ENCODE measurements at regions not wholly inside any gene's neighbourhood (a gene's known extent, or its start where the extent isn't known, plus 50 kb on each side); places are given as distances from the start of the nearest gene placed in this dataset.

- DNase-seq (no peak), ATAC-seq (no peak)
- H3K4me3 ChIP-seq = no peak overlapping the region
- H3K36me3 ChIP-seq = no peaks in the 10 kb centered on the region
- H3K27ac ChIP-seq = no peak overlapping the region
- TF ChIP-seq CTCF (IDR thresholded peaks at IDR 0.05) = no peak
- no peaks in the 10 kb centered on the region for H3K27me3 ChIP-seq (ENCODE audit: low read depth)
- H3K4me1 ChIP-seq = no peaks in the 10 kb centered on the region
- intact Hi-C loops (cut with DNase I) = no loop called here
- H3K9me3 ChIP-seq = peaks cover 8% of the 10 kb centered on the region
Observed at GRCh38 chr11:80239217-80239616, 798.4 kb upstream of the TENM4 start.

DNA sequence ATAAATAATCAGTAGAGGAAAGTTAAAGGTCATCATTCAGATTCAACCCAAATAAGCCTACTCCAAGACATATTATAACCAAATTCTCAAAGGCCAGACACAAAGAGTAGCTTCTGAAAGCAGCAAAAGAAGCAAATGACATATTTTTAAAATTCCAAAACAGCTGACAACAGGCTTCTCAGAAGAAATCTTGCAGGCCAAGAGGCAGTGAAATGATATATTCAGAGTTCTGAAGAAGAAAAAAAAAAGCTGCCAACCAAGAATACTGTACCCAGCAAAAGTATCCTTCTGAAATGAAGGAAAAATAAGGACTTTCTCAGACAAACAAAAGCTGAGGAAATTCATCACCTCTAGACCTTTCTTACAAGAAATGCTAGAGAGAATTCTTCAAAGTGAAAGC, 787.1 kb upstream of the TENM4 start:
- no peak for TF ChIP-seq CTCF (IDR thresholded peaks at IDR 0.05)
- H3K4me3 ChIP-seq = no peak overlapping the region
- no peak overlapping the region for H3K27ac ChIP-seq
- ATAC-seq = no peak
- intact Hi-C loops (cut with DNase I) = no loop called here
- no peak for DNase-seq
- H3K9me3 ChIP-seq = peaks cover 23% of the 10 kb centered on the region
- H3K27me3 ChIP-seq (ENCODE audit: low read depth) = no peaks in the 10 kb centered on the region
- H3K4me1 ChIP-seq = no peaks in the 10 kb centered on the region
- H3K36me3 ChIP-seq = no peaks in the 10 kb centered on the region

DNA sequence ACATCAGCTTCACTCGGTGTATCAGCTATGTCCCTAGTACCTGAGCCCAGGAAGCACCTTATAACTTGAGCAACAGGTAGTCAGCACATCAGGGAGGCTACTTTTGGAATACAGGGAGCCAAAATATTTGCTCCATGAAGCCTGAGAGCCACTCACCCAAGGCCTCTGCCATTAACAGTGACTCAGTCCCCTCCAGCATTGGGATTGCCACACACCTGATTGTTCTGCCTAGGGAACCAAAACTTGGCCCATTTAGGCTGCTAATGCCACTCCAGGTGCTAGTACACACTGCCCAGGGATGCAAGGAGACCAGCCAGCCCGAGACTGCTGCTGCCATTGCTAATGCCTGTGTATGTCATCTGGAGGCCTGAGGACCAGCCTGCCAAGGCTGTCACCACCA, 773.6 kb upstream of the TENM4 start:
- H3K4me3 ChIP-seq = no peak overlapping the region
- H3K36me3 ChIP-seq = no peaks in the 10 kb centered on the region
- H3K27me3 ChIP-seq (ENCODE audit: low read depth) = no peaks in the 10 kb centered on the region
- no peaks in the 10 kb centered on the region for H3K4me1 ChIP-seq
- no peak for TF ChIP-seq CTCF (IDR thresholded peaks at IDR 0.05)
- no peaks in the 10 kb centered on the region for H3K9me3 ChIP-seq
- ATAC-seq = no peak
- no peak for DNase-seq
- no peak overlapping the region for H3K27ac ChIP-seq
- intact Hi-C loops (cut with DNase I) = no loop called here

DNA sequence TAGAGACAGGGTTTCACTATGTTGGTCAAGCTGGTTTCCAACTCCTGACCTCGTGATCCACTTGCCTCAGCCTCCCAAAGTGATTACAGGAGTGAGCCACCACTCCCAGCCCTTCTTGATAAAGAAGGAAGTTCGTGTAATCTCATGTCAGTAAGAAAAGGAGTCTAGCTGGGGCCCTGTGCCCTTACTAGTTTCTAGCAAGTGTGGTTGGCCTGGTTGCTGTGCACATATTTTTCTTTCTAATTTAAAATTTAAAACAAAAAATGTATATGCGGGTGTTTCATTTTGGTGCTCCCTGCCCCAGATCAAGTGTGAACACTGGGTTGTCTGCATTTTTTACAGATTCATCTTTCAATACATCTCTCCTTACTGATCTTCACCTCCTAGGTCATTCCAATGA, 770.8 kb upstream of the TENM4 start:
- intact Hi-C loops (cut with DNase I) = no loop called here
- no peak for TF ChIP-seq CTCF (IDR thresholded peaks at IDR 0.05)
- no peaks in the 10 kb centered on the region for H3K9me3 ChIP-seq
- no peak for ATAC-seq
- no peaks in the 10 kb centered on the region for H3K4me1 ChIP-seq
- DNase-seq = no peak
- no peaks in the 10 kb centered on the region for H3K27me3 ChIP-seq (ENCODE audit: low read depth)
- no peak overlapping the region for H3K27ac ChIP-seq
- no peaks in the 10 kb centered on the region for H3K36me3 ChIP-seq
- no peak overlapping the region for H3K4me3 ChIP-seq

DNA sequence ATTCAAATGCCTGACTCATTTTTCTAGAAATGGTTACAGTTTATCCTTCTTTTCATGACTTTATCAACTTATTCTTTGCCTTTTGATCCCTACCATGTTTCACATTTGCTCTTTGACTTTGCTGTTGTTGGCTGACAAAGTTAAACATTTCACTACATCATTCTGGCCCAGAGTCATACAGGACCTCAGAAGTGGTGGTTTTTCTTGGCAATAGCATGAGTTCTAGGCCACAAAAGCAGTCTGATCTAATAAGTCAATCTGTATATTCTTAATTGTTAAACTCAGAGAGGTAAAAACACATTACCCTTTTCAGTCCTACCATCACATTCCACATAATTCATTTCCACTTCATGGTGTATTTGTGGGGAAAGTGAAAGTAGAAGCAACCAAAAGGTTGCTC, 763.2 kb upstream of the TENM4 start:
- H3K36me3 ChIP-seq = no peaks in the 10 kb centered on the region
- DNase-seq = no peak
- H3K4me1 ChIP-seq = no peaks in the 10 kb centered on the region
- H3K27me3 ChIP-seq (ENCODE audit: low read depth) = no peaks in the 10 kb centered on the region
- no peaks in the 10 kb centered on the region for H3K9me3 ChIP-seq
- intact Hi-C loops (cut with DNase I) = no loop called here
- no peak for TF ChIP-seq CTCF (IDR thresholded peaks at IDR 0.05)
- no peak overlapping the region for H3K27ac ChIP-seq
- no peak overlapping the region for H3K4me3 ChIP-seq
- ATAC-seq = no peak

DNA sequence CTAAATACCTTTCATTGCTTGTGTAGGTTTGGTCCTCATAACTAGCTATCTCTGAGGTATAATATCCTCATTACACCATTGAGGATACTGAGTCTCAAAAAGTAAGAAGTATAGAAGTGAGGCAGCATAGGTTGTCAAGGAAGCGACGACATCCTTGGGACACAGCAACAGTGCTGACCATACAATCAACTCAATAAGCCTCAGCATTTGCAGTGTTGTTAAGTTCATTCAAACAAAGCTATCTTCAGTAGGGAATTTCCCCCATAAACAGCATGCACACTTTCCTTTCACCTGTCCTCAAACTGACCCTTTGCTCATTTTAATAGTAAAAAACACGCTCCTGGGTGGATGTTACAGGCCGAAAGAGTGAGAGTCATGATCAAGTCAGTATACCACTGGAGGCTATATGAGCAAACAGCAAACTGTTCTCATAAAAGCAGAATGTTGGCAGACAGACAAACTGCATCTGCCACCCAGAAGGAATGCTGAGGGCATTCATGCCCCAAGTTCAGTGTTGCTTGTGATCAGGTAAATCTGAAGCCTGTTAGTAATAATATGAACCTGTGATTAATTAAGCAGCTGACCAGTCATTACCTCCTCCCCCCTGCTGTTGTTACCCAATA, 756.2 kb upstream of the TENM4 start:
- Histone ChIP-seq H3K27ac (no peak overlapping the region), H3K27me3 (ENCODE audit: low read depth) (no peaks in the 10 kb centered on the region), H3K4me1 (no peaks in the 10 kb centered on the region), H3K36me3 (no peaks in the 10 kb centered on the region), H3K9me3 (no peaks in the 10 kb centered on the region), H3K4me3 (no peak overlapping the region)
- no peak for ATAC-seq
- DNase-seq = no peak
- intact Hi-C loops (cut with DNase I) = no loop called here
- TF ChIP-seq CTCF (IDR thresholded peaks at IDR 0.05) = no peak

Measured in lower lobe of right lung (tissue), 2 donors.